H9 (cell line): ENCODE measurements at regions not wholly inside any gene's neighbourhood (a gene's known extent, or its start where the extent isn't known, plus 50 kb on each side); places are given as distances from the start of the nearest gene placed in this dataset.

Experiments
- DNase-seq: peaks from one replicate; pipeline ENCODE4 v3.0.0-alpha.2; 2017
- H2AFZ ChIP-seq: one replicate; pipeline ENCODE4 v1.6.1; 2013; ENCODE audit warnings: mild to moderate bottlenecking, low read length, control low read depth, moderate library complexity
- H2AK5ac ChIP-seq: 2 replicates; pipeline ENCODE4 v1.6.1; 2013; ENCODE audit warnings: low read length, control low read depth, mixed read lengths; ENCODE audit not compliant: insufficient read length
- H2BK120ac ChIP-seq: one replicate; pipeline ENCODE4 v1.6.1; 2013; ENCODE audit warnings: low read depth, mild to moderate bottlenecking, low read length, control low read depth, inconsistent platforms; ENCODE audit not compliant: poor library complexity, severe bottlenecking
- H2BK12ac ChIP-seq: 2 replicates; pipeline ENCODE4 v1.6.1; 2013; ENCODE audit warnings: low read length, control low read depth, mixed read lengths, low read depth; ENCODE audit not compliant: insufficient read length
- H2BK15ac ChIP-seq: 2 replicates; pipeline ENCODE4 v1.6.1; 2013; ENCODE audit warnings: low read depth, low read length, control low read depth
- H2BK20ac ChIP-seq: one replicate; pipeline ENCODE4 v1.6.1; 2013; ENCODE audit warnings: low read depth, mild to moderate bottlenecking, low read length, control low read depth, inconsistent platforms; ENCODE audit not compliant: poor library complexity, severe bottlenecking
- H2BK5ac ChIP-seq: 2 replicates; pipeline ENCODE4 v1.6.1; 2013; ENCODE audit warnings: low read length, control low read depth, mixed read lengths; ENCODE audit not compliant: insufficient read length
- H3K14ac ChIP-seq: 2 replicates; pipeline ENCODE4 v1.6.1; 2013; ENCODE audit warnings: low read length, control low read depth; ENCODE audit not compliant: insufficient read depth
- H3K18ac ChIP-seq: 2 replicates; pipeline ENCODE4 v1.6.1; 2013; ENCODE audit warnings: low read depth, mild to moderate bottlenecking, mixed read lengths, low read length, control low read depth; ENCODE audit not compliant: insufficient read length
- H3K23ac ChIP-seq: 2 replicates; pipeline ENCODE4 v1.6.1; 2013; ENCODE audit warnings: low read length, control low read depth, mixed read lengths, low read depth; ENCODE audit not compliant: insufficient read length
- H3K23me2 ChIP-seq: 2 replicates; pipeline ENCODE4 v1.6.1; 2013; ENCODE audit warnings: low read depth, mild to moderate bottlenecking, mixed read lengths, low read length, control low read depth; ENCODE audit not compliant: insufficient read length, poor library complexity, severe bottlenecking
- H3K27ac ChIP-seq: 2 replicates; pipeline ENCODE4 v1.5.1; 2013; ENCODE audit warnings: low read length, control low read depth, mixed read lengths, low read depth; ENCODE audit not compliant: insufficient read length
- H3K27me3 ChIP-seq: 2 replicates; pipeline ENCODE4 v1.6.1; 2013; ENCODE audit warnings: low read length, control low read depth, inconsistent platforms; ENCODE audit not compliant: insufficient read depth
- H3K4ac ChIP-seq: 2 replicates; pipeline ENCODE4 v1.6.1; 2013; ENCODE audit warnings: low read depth, mild to moderate bottlenecking, control low read depth, inconsistent platforms, low read length, moderate library complexity
- H3K4me1 ChIP-seq: 2 replicates; pipeline ENCODE4 v1.6.1; 2013; ENCODE audit warnings: low read length, control low read depth, inconsistent platforms; ENCODE audit not compliant: insufficient read depth
- H3K4me2 ChIP-seq: 2 replicates; pipeline ENCODE4 v1.6.1; 2013; ENCODE audit warnings: low read length, control low read depth, mixed read lengths; ENCODE audit not compliant: insufficient read length, insufficient read depth
- H3K56ac ChIP-seq: 2 replicates; pipeline ENCODE4 v1.6.1; 2013; ENCODE audit warnings: low read depth, mild to moderate bottlenecking, mixed read lengths, low read length, control low read depth; ENCODE audit not compliant: insufficient read length
- H3K79me1 ChIP-seq: 2 replicates; pipeline ENCODE4 v1.6.1; 2013; ENCODE audit warnings: low read depth, mild to moderate bottlenecking, moderate library complexity, low read length, control low read depth, inconsistent platforms; ENCODE audit not compliant: insufficient read depth, poor library complexity, severe bottlenecking
- H3K79me2 ChIP-seq: 2 replicates; pipeline ENCODE4 v1.6.1; 2013; ENCODE audit warnings: low read length, control low read depth, inconsistent platforms; ENCODE audit not compliant: insufficient read depth
- H3K9ac ChIP-seq: 2 replicates; pipeline ENCODE4 v1.6.1; 2013; ENCODE audit warnings: low read length, control low read depth, mixed read lengths; ENCODE audit not compliant: insufficient read length; ENCODE audit errors: extremely low read depth
- H3K9me3 ChIP-seq: one replicate; pipeline ENCODE4 v1.6.1; 2013; ENCODE audit warnings: low read depth, low read length, inconsistent platforms; ENCODE audit not compliant: control insufficient read depth
- H3T11ph ChIP-seq: one replicate; pipeline ENCODE4 v1.6.1; 2013; ENCODE audit warnings: mild to moderate bottlenecking, low read length, control low read depth, inconsistent platforms
- H4K20me1 ChIP-seq: one replicate; pipeline ENCODE4 v1.6.1; 2013; ENCODE audit not compliant: control insufficient read depth, insufficient read length, insufficient read depth
- H4K5ac ChIP-seq: 2 replicates; pipeline ENCODE4 v1.6.1; 2013; ENCODE audit warnings: low read depth, mild to moderate bottlenecking, mixed read lengths, low read length, control low read depth; ENCODE audit not compliant: insufficient read length
- H4K8ac ChIP-seq: replicated peaks from 2 replicates; pipeline ENCODE4 v1.6.1; 2013; ENCODE audit warnings: low read length, control low read depth, mixed read lengths, low read depth; ENCODE audit not compliant: insufficient read length
- H4K91ac ChIP-seq: 2 replicates; pipeline ENCODE4 v1.6.1; 2013; ENCODE audit warnings: low read depth, mild to moderate bottlenecking, moderate library complexity, mixed read lengths, low read length, control low read depth; ENCODE audit not compliant: insufficient read length
- H3K27ac Mint-ChIP-seq, 3 experiments: 2 replicates in 2 of 3; 3 replicates in 1 of 3; pipeline ENCODE4 v1.8.0; 2020 to 2021; ENCODE audit warnings: mixed read lengths in 3 of 3, mild to moderate bottlenecking in 1 of 3, moderate library complexity in 1 of 3
- H3K27me3 Mint-ChIP-seq: 2 replicates; pipeline ENCODE4 v1.8.0; 2021; ENCODE audit warnings: low read depth, mild to moderate bottlenecking, moderate library complexity, mixed read lengths
- H3K36me3 Mint-ChIP-seq, 3 experiments: 2 replicates in 2 of 3; 3 replicates in 1 of 3; pipeline ENCODE4 v1.8.0; 2020 to 2021; ENCODE audit warnings: low read depth in 3 of 3, mixed read lengths in 3 of 3; ENCODE audit not compliant: insufficient read depth in 1 of 3
- H3K4me1 Mint-ChIP-seq, 2 experiments: 2 replicates each; pipeline ENCODE4 v1.8.0; 2020; ENCODE audit warnings: mixed read lengths in 2 of 2
- H3K4me3 Mint-ChIP-seq, 2 experiments: 2 replicates in 1 of 2; 3 replicates in 1 of 2; pipeline ENCODE4 v1.8.0; 2020 to 2021; ENCODE audit warnings: mild to moderate bottlenecking in 2 of 2, mixed read lengths in 2 of 2, moderate library complexity in 1 of 2
- H3K9me3 Mint-ChIP-seq, 2 experiments: 2 replicates in 1 of 2; 3 replicates in 1 of 2; pipeline ENCODE4 v1.8.0; 2020; ENCODE audit warnings: mild to moderate bottlenecking in 2 of 2, mixed read lengths in 2 of 2, moderate library complexity in 1 of 2
- CTCF ChIP-seq: fragments of 200-600 bp; sonication (generic); conservative IDR thresholded peaks from 3 replicates; pipeline ENCODE4 v1.8.0; 2021; ENCODE audit warnings: antibody characterized with exemption, mild to moderate bottlenecking
- WGBS: extraction: QIAGEN DNeasy Blood & Tissue Kit; methylation state at CpG from one replicate; pipeline ENCODE4 v1.1.7; 2013; ENCODE audit warnings: missing lambda C conversion rate, low lambda C conversion rate, mixed read lengths; ENCODE audit not compliant: insufficient read length; ENCODE audit errors: extremely low coverage; 5-methylcytosine and 5-hydroxymethylcytosine counted together

- Histone ChIP-seq H3K23me2 (no peaks in the 10 kb centered on the region), H2AFZ (no peak overlapping the region), H2BK5ac (no peak overlapping the region), H2BK12ac (no peak overlapping the region), H4K20me1 (no peaks in the 10 kb centered on the region), H3K4ac (no peak overlapping the region), H3K9ac (no peak overlapping the region), H3K79me1 (no peaks in the 10 kb centered on the region), H3K56ac (no peak overlapping the region), H3K23ac (no peak overlapping the region), H3T11ph (no peak overlapping the region), H3K4me2 (no peak overlapping the region), H3K14ac (no peak overlapping the region), H3K27me3 (no peaks in the 10 kb centered on the region), H3K18ac (no peak overlapping the region), H4K91ac (no peak overlapping the region), H3K9me3 (no peaks in the 10 kb centered on the region), H3K79me2 (no peaks in the 10 kb centered on the region), H3K27ac (no peak overlapping the region), H4K8ac (no peak overlapping the region), H2BK120ac (no peak overlapping the region), H3K4me1 (no peaks in the 10 kb centered on the region), H2BK15ac (no peak overlapping the region), H2AK5ac (no peak overlapping the region), H2BK20ac (no peak overlapping the region), H4K5ac (no peak overlapping the region)
- H3K4me3 Mint-ChIP-seq, result no peak overlapping the region
- no peaks in the 10 kb centered on the region; the same call in 1 of the 2 replicates for H3K27me3 Mint-ChIP-seq
- 0 out of 7 replicates have a peak overlapping the region, but pooled peaks of 1 of the 3 experiments have one; percentile 27 for H3K27ac Mint-ChIP-seq
- WGBS, result no CpG with 5 or more reads among the region's 5 CpGs
- no peaks in the 10 kb centered on the region for H3K9me3 Mint-ChIP-seq
- no peaks in the 10 kb centered on the region for H3K36me3 Mint-ChIP-seq
- DNase-seq, result no peak
- H3K4me1 Mint-ChIP-seq, result peaks cover 4 to 9% of the 10 kb centered on the region in 2 experiments; a peak in 3 of 4 replicates
- no peak for TF ChIP-seq CTCF
These were observed 363.4 kb upstream of the SOX11 start for GRCh38 chr2:5328826-5329225.
